ENCODE measurements at regions not wholly inside any gene's neighbourhood (a gene's known extent, or its start where the extent isn't known, plus 50 kb on each side); places are given as distances from the start of the nearest gene placed in this dataset.

DNA sequence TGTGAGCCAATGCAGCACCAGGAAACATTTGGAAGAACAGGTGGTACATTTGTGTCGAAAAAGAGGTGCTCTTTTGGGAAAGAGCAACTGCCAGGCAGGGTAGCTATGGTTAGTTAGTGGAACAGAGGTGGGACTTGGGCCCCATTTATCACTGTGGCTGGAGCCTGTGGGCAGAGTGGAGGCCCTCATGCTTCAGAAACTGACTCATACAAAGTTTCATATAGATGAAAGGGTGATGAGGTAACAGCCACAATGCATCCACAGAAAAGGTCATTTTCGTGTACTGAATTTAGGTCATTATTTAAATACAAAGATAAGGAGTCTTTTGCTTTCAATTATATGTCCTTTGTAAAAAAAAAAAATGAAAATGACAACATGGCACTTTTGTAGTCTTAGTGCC, 76.4 kb upstream of the HS3ST5 start:
- peaks cover 10% of the 10 kb centered on the region for H3K4me1 Mint-ChIP-seq
- H3K9me3 Mint-ChIP-seq = no peaks in the 10 kb centered on the region
- H3K27ac Mint-ChIP-seq = no peak overlapping the region
- DNase-seq (ENCODE audit: low spot score in 2 of 2, unreplicated experiment in 2 of 2) = no peak
- H3K4me3 Mint-ChIP-seq = no peak overlapping the region
- no peaks in the 10 kb centered on the region for H3K36me3 Mint-ChIP-seq
- peaks cover 18% of the 10 kb centered on the region for H3K27me3 Mint-ChIP-seq (ENCODE audit: low read depth)
- TF ChIP-seq CTCF (IDR thresholded peaks at IDR 0.05; ENCODE audit: unreplicated experiment) = no peak

DNA sequence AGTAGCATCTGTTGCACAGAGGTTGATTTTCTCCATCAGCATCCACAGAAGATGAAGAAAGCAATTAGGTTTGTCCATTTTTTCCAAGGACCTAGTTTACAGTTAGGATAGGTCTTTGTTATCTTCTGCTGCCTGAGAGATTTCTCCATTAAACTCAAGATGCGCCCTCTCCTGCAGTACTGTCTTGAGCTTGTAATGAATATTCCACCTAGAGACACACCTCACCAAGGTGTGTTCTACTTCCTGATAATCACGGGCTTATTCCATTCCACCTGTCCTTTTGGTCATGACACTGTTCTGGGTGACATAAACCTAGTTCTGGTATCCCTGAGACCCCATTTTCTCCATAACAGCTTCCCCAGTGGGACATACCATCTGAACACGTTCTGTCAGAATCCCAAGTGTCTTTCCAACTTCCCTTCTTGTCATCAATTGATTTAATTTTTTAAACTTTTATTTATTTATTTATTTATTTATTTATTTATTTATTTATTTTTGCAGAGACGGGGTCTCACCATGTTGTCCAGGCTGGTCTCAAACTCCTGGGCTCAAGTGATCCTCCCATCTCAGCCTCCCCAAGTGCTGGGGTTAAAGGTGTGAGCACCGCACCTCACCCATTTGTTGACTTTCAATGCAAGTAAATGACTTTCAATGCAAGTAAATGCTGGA, 75.6 kb upstream of the HS3ST5 start:
- H3K4me1 Mint-ChIP-seq = peaks cover 10% of the 10 kb centered on the region
- H3K9me3 Mint-ChIP-seq = no peaks in the 10 kb centered on the region
- no peak for TF ChIP-seq CTCF (IDR thresholded peaks at IDR 0.05; ENCODE audit: unreplicated experiment)
- DNase-seq (ENCODE audit: low spot score in 2 of 2, unreplicated experiment in 2 of 2) = no peak
- no peak overlapping the region for H3K27ac Mint-ChIP-seq
- peaks cover 13% of the 10 kb centered on the region for H3K27me3 Mint-ChIP-seq (ENCODE audit: low read depth)
- no peaks in the 10 kb centered on the region for H3K36me3 Mint-ChIP-seq
- H3K4me3 Mint-ChIP-seq = no peak overlapping the region

- H3K9me3 Mint-ChIP-seq = no peaks in the 10 kb centered on the region
- H3K36me3 Mint-ChIP-seq = no peaks in the 10 kb centered on the region
- no peak overlapping the region for H3K27ac Mint-ChIP-seq
- H3K27me3 Mint-ChIP-seq (ENCODE audit: low read depth) = no peaks in the 10 kb centered on the region
- no peak for DNase-seq (ENCODE audit: low spot score in 2 of 2, unreplicated experiment in 2 of 2)
- TF ChIP-seq CTCF (IDR thresholded peaks at IDR 0.05; ENCODE audit: unreplicated experiment) = no peak
- H3K4me3 Mint-ChIP-seq = no peak overlapping the region
- H3K4me1 Mint-ChIP-seq = no peaks in the 10 kb centered on the region
Measured at GRCh38 chr6:114407426-114408035, 64.7 kb upstream of the HS3ST5 start.

DNA sequence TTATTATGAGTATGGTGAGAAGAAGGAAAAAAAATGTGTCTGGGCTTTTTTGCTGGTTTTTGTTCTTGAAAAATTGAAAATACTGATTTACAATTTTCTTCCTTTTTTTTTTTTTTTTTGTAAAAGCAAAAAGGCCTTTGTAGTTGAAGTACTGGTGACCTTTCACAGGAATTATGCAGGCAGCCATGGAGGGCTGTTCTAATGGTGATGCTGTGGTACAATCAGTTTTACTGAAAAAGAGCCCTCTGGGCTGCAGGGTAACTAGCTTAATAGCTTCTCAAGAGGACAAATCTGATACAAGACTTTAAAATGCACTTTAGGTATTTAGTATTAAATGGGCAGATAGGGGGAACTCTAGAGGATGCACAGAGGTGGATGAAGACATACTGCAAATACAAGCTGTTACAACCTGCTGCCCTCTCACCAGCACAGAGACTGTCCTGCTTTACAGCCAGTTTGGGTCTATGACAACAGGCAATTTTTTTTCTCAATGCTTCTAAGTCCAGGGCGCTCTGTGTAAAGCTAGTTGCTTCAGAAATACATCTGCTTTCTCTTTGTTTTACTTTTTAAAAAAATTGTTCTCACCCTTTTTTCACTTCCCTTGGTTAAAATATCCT, 61.6 kb upstream of the HS3ST5 start:
- no peaks in the 10 kb centered on the region for H3K4me1 Mint-ChIP-seq
- H3K36me3 Mint-ChIP-seq = no peaks in the 10 kb centered on the region
- DNase-seq (ENCODE audit: low spot score in 2 of 2, unreplicated experiment in 2 of 2) = no peak
- no peaks in the 10 kb centered on the region for H3K9me3 Mint-ChIP-seq
- H3K27ac Mint-ChIP-seq = no peak overlapping the region
- TF ChIP-seq CTCF (IDR thresholded peaks at IDR 0.05; ENCODE audit: unreplicated experiment) = no peak
- no peak overlapping the region for H3K4me3 Mint-ChIP-seq
- H3K27me3 Mint-ChIP-seq (ENCODE audit: low read depth) = no peaks in the 10 kb centered on the region

DNA sequence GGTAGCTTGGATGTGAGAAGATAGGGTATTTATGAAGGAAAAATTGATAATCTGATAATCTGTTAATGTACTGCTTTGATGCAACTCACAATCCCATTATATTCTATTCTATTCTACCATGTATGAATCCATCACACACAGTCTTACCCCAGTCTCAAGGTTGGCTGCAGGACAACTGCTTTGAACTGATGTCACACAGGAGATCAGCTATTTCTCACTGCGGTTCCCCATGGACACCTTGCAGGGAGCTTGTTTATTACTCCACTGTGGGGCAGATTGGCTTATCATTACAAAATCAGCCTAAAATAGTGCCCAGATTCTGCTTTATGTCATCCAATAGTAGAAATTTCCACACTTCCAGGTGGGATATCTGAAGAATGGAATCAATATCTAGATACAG, 61.0 kb upstream of the HS3ST5 start:
- Mint-ChIP-seq H3K4me3 (no peak overlapping the region), H3K4me1 (no peaks in the 10 kb centered on the region), H3K27ac (no peak overlapping the region), H3K9me3 (no peaks in the 10 kb centered on the region), H3K27me3 (ENCODE audit: low read depth) (no peaks in the 10 kb centered on the region), H3K36me3 (no peaks in the 10 kb centered on the region)
- no peak for DNase-seq (ENCODE audit: low spot score in 2 of 2, unreplicated experiment in 2 of 2)
- no peak for TF ChIP-seq CTCF (IDR thresholded peaks at IDR 0.05; ENCODE audit: unreplicated experiment)

All from mesothelial cell of epicardium (in vitro differentiated cells).